Astrocyte of the cerebellum (primary cell): ENCODE measurements at regions not wholly inside any gene's neighbourhood (a gene's known extent, or its start where the extent isn't known, plus 50 kb on each side); places are given as distances from the start of the nearest gene placed in this dataset.

Experiments used
- DNase-seq: peaks from one replicate; pipeline ENCODE4 v3.0.0-alpha.2; 2011; ENCODE audit warnings: low read depth
- H3K4me3 ChIP-seq: 2 replicates; pipeline ENCODE4 v1.5.1; 2011; ENCODE audit warnings: mild to moderate bottlenecking, low read depth, low read length, moderate library complexity
- CTCF ChIP-seq: IDR thresholded peaks from 2 replicates; pipeline ENCODE4 v1.5.1; 2012; ENCODE audit warnings: low read length, low read depth, moderate library complexity, mild to moderate bottlenecking; ENCODE audit errors: missing control alignments
- in situ Hi-C: cut with HindIII; loops from 2 replicates; pipeline ENCODE4 v1.10.0; 2017; ENCODE audit warnings: low sequenced_read_pairs

GRCh38 chr2:66174491-66174890, 260.4 kb upstream of the MEIS1 start:
- in situ Hi-C loops = no loop called here
- DNase-seq = no peak
- no peak overlapping the region for H3K4me3 ChIP-seq
- TF ChIP-seq CTCF = no peak

DNA sequence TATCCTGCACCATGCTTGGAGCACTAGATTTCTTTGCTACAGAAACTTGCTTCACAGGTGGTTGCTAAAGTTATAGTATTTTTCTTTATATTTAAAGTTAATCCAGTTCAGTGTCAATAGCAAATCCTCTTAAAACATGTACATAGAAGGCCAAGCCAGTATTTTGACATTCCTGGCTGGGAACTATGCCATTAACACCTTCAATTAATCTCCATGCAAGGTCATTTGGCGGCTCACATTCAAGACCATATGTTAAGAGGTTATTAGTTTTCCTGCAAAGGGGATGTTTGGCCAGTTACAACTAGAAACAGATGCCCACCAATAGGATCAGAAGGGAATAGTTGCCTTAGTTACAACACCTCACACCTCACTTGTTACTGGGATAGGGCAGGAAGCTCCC, 261.3 kb upstream of the MEIS1 start:
- in situ Hi-C loops = no loop called here
- H3K4me3 ChIP-seq = no peak overlapping the region
- DNase-seq = no peak
- TF ChIP-seq CTCF = no peak

DNA sequence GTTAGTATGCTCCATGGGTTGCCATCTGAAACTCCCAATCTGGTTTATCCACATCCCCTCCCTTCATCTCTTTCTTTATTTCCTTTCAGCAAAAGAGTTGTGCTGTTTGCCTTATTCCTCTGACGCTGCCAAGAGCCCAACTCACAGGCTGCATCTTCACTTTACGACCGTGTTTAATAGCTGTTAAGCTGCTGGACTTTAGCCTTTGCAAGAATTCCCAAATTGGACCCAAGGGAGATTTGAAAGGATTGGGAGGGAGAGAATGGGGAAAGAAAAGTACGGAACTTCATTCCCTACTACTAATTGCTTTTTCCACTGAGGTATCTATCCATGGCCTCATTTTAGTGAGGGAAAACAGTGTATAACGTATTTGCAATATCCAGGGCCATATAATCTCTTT, 263.4 kb upstream of the MEIS1 start:
- no peak overlapping the region for H3K4me3 ChIP-seq
- in situ Hi-C loops = no loop called here
- no peak for TF ChIP-seq CTCF
- no peak for DNase-seq

DNA sequence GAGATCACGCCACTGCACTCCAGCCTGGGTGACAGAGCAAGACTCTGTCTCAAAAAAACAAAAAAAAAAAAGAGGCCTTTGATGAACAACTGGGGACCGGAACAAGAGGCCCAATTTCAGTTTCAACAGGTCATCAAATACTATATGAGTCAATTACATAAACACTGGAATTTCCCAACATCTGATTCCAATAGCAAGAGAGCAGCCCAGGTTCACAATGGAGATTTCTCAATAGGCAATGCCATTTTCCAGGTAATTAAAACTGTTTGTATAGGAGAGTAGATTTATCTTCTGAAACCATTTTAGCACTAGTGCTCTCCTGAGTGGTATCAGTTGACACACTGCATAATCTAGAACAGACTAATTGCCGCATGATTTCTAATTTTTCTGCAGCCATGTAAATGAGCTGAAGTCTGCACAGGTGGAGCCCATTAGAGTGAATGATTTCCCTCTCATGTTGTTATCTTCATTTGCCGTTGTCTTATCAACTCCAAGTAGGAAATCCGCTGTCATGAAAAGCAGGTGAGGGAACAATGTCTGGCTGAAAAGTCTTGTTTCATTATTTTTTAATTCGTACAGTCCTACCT, 264.1 kb upstream of the MEIS1 start:
- no peak for TF ChIP-seq CTCF
- DNase-seq = no peak
- in situ Hi-C loops = no loop called here
- no peak overlapping the region for H3K4me3 ChIP-seq

GRCh38 chr2:66169076-66169475, 265.8 kb upstream of the MEIS1 start:
- in situ Hi-C loops = no loop called here
- H3K4me3 ChIP-seq = no peak overlapping the region
- DNase-seq = no peak
- no peak for TF ChIP-seq CTCF

- TF ChIP-seq CTCF = no peak
- DNase-seq = no peak
- no peak overlapping the region for H3K4me3 ChIP-seq
- in situ Hi-C loops = no loop called here
Observed at GRCh38 chr2:66164470-66164869, 270.5 kb upstream of the MEIS1 start.

DNA sequence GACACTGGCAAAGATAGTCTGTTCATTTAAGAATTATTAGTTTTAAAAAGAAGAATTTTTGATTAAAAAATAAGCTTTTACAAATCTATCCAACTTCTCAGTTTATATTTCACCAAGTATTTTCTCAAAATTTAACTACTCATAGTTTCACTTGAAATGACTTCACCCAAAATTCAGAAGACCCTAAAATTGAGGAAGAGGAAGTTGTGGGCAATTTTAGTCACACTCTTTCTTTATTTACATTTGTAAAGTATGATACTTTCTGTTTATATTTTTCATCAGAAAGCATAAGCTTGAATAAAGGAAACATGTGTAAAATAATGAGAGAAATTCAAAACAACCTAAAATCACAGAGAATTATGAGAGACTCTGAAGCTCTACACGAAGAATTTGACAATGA, 278.8 kb upstream of the MEIS1 start:
- no peak for TF ChIP-seq CTCF
- in situ Hi-C loops = no loop called here
- DNase-seq = no peak
- H3K4me3 ChIP-seq = no peak overlapping the region
